Iris pigment epithelial cell (primary cell): ENCODE measurements at regions not wholly inside any gene's neighbourhood (a gene's known extent, or its start where the extent isn't known, plus 50 kb on each side); places are given as distances from the start of the nearest gene placed in this dataset.
"Not testable (repeated sequence)": the region's sequence is repeated elsewhere in the genome, so short reads cannot be mapped to it uniquely, and the experiment has no call there.

ENCODE experiments used
- DNase-seq: peaks from one replicate; pipeline ENCODE4 v3.0.0-alpha.2; 2011; ENCODE audit warnings: low read depth

DNA sequence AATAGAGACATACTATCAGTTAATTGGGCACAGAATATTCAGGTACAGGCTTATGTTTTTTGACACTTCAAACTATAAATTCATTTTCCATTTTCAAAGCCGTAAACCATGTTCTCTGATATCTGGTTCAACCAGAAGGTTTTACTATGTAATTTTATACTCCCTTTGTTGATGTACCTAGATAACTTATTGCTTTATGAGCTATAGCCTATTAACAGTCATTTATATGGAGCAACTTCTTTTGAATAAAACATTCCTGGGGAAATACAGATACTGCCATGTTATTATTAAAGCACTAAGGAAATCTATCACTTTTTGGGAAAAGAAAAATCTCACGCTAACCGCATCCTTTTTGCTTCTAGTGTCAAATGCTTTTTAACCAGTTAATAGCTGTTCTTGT is 505.6 kb downstream of the PYDC2 start:
- DNase-seq = no peak

GRCh38 chr3:191968299-191968698 is 507.3 kb downstream of the PYDC2 start:
- DNase-seq = no peak

- no peak for DNase-seq
These were observed 511.9 kb downstream of the PYDC2 start for GRCh38 chr3:191972714-191973398.

GRCh38 chr3:191973820-191974219 is 512.9 kb downstream of the PYDC2 start:
- no peak for DNase-seq

- DNase-seq = no peak
These were observed 515.0 kb downstream of the PYDC2 start for GRCh38 chr3:191975936-191976335.

DNA sequence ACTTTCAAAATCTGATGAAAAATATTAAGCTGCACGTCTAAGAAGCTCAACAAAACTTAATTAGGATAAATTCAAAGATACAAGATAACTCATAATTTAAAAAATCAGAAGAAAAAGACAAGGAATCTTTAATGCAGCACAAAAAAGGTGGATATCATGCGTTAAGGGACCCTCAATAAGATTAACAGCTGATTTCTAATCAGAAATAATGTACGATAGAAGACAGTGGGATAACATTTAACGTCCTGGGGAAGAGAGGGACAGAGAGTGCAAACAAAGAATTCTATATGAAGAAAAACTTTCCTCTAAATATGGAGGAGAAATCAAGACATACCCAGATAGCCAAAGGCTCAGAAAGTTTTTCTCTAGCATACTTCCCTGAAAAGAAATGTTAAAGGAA is 519.5 kb downstream of the PYDC2 start:
- no peak for DNase-seq

GRCh38 chr3:191982481-191982880 is 521.5 kb downstream of the PYDC2 start:
- no peak for DNase-seq

DNA sequence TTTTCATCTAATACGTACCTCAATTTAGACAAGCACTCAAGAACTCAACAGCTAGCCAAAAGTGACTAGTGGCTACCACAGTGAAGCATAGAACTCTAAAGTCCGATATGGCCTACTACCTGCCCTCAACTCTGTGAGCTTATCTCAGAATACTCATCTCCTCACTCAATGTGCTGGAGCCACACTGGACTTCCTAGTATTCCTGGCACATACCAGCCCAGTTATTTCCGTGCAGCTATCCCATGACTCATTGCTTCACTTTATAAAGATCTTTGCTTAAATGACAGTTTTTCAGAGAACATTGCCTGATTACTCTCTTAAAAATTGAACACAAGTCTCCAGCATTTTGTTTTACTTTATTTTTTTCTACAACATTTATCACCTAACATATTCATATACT is 524.7 kb downstream of the PYDC2 start:
- peak; percentile 5 for DNase-seq

DNA sequence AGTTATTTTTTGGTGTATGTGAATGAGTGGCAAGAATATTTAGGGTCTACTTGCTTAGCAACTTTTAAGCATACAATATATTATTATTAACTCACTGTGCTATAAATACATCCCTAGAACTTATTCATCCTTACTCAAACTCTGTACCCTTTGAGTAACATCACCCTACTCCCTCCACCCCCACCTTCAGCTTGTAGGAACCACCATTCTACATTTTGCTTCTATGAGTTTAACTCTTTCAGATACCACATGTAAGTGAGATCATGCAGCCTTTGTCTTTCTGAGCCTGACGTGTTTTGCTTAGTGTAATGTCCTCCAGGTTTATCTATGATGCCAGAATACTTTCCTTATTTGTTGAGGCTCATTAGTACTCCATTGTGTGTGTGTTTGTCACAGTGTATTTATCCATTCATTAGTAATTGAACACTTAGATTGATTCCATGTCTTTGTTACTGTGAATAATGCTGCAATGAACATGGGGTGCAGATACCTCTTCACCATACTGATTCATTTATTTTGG is 526.9 kb downstream of the PYDC2 start:
- no peak for DNase-seq

GRCh38 chr3:191993952-191994351 is 533.0 kb downstream of the PYDC2 start:
- not testable (repeated sequence) for DNase-seq

GRCh38 chr3:191997093-191997492 is 536.1 kb downstream of the PYDC2 start:
- DNase-seq = no peak

DNA sequence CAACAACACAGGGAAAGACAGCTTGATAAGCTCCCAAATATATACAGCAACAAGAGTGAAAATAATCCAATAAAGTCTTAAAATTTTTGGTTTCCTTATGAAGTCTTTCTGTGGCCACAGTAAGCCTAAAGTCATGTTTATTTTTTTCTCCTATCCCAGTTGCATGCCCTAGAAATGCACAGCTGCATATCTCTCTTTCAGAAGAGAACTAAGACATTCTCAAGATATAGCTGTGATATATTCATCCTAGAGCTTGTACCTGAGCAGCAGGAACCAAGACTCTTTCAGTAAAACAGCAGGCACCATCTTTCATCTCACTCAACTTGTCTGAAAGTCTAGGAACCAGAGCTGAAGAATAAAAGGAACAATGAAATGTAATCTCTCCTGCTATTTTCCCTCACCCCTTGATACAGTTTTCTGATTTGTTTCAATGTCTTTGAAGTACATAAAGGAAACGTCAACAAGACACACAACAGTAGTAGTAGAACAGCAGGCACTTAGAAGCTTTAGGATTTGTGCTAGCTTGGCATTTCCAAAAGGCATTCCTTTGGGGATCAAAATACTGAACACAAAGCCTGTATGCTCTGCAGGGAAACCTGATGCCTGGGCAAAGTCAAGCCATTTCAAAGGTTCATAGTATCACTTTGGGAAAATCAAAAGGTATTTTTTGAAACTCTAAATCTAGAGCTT is 536.8 kb downstream of the PYDC2 start:
- DNase-seq = no peak

GRCh38 chr3:192001218-192001617 is 540.3 kb downstream of the PYDC2 start:
- no peak for DNase-seq

GRCh38 chr3:192005989-192006388 is 545.0 kb downstream of the PYDC2 start:
- no peak for DNase-seq

DNA sequence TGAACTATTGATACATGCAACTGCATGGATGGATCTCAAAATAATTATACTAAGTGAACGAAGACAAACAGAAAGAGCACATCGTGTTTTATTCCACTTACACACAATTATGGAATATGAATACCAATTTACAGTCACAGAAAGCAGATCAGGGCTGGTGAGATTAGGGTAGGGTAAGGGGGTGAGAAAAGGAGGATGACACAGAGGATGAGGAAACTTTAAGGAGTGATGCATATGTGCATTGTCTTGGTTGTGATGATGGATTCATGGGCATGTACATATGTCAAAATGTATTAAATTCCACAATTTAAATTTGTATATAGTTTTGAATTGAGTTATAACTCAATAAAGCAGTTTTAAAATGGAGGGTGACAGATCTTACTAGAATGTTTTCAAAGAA is 548.9 kb downstream of the PYDC2 start:
- no peak for DNase-seq

- DNase-seq = no peak
These were observed 549.5 kb downstream of the PYDC2 start for GRCh38 chr3:192010490-192010889.

GRCh38 chr3:192011137-192011536 is 550.2 kb downstream of the PYDC2 start:
- peak; percentile 4 for DNase-seq

- DNase-seq = no peak
These were observed 552.1 kb downstream of the PYDC2 start for GRCh38 chr3:192013110-192013509.

- DNase-seq = peak; percentile 26
These were observed 561.4 kb downstream of the PYDC2 start for GRCh38 chr3:192022412-192022811.

- DNase-seq = no peak
These were observed 563.8 kb downstream of the PYDC2 start for GRCh38 chr3:192024751-192025150.

GRCh38 chr3:192026661-192027060 is 565.7 kb downstream of the PYDC2 start:
- no peak for DNase-seq

DNA sequence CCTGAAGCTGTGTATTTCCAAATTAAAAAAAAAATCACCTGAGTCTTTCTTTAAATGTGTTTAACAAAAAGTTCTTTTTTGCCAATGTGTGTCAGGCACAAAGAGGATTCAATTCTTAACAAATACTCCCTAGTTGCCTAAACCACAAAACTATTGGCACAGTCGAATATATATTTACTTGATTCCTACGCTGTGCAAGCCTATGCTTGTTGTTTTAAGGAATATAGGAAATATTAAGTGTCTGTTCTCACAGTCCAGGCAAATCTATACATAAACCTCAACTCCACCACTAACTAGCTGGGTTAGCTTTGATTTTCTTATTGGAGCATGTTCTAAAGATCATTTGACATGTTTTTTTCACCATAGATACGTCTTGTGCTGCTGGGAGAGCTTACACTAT is 571.0 kb downstream of the PYDC2 start:
- DNase-seq = no peak

DNA sequence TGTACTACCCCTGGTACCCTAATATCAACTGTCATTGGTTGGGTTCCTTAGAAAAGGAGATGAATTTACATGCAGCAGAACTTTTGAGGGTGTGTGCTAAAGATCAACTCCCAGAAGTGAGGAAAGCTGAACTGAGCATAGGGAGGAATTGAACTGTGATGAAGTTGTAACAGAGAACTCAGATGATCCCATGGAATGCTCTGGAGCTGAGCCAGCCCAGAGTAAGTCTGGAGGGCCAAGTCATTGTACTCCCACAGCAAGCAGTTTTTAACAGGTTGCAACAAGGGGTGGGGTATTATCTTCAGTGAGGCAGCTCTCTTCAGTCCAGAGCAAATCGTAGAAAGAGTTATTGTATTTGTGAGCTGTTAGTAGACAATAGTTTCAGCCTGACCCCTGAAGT is 572.3 kb downstream of the PYDC2 start:
- DNase-seq = peak; percentile 16

DNA sequence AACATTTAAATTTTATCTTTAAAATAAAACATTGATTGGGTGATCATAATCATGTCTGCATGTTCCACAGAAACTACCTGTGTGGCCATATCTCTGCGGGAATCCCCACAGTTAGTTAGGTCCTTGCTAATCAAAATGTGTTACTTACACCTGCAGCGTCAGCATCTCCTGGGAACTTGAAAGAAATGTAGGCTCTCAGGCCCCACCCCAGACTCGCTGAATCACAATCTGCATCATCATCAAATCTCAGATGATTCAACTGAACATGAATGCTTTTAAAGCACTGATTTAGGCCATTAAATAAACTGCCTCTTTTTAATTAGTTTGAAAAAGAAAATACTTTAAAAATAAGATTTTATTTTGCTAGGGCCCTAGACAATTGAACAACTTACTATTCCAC is 577.8 kb downstream of the PYDC2 start:
- DNase-seq = peak; percentile 21
